ENCODE measurements at regions not wholly inside any gene's neighbourhood (a gene's known extent, or its start where the extent isn't known, plus 50 kb on each side); places are given as distances from the start of the nearest gene placed in this dataset.
A peak's percentile ranks its signal among the peaks of the same experiment; 100 is the strongest.

DNA sequence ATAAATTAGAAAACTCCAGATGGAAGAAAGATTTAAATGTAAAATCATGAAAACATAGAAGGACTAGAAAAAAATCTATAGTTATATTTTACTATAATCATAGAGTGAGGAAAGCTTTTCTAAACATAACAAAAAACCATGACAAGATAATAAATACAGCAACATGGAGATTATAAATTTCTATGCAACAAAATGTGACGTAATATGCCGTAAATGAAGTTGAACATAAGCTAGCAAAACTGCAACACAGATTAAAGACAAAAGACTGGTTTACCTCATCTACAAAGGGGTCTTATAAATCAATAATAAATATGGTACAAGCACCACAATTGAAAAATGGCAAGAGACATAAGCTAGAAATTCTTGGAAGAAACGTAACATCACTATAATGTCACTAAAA lies 140.4 kb downstream of the C4orf33 start:
- Histone ChIP-seq H3K27ac (no peak overlapping the region), H3K27me3 (replicated peaks) (no peaks in the 10 kb centered on the region), H3K36me3 (replicated peaks) (no peaks in the 10 kb centered on the region), H3K4me3 (ENCODE audit: low read depth, low read length) (no peak overlapping the region)
- no peak for DNase-seq
- no peak for TF ChIP-seq CTCF (IDR thresholded peaks at IDR 0.05; ENCODE audit: low read depth, low read length, missing control alignments)
- in situ Hi-C loops (cut with HindIII; ENCODE audit: low pct_ligation_motif_present, low sequenced_read_pairs): no loop called here

- TF ChIP-seq CTCF (IDR thresholded peaks at IDR 0.05; ENCODE audit: low read depth, low read length, missing control alignments): no peak
- DNase-seq: peak; percentile 22
- in situ Hi-C loops (cut with HindIII; ENCODE audit: low pct_ligation_motif_present, low sequenced_read_pairs): no loop called here
- no peaks in the 10 kb centered on the region for H3K27me3 ChIP-seq (replicated peaks)
- no peak overlapping the region for H3K27ac ChIP-seq
- H3K36me3 ChIP-seq (replicated peaks): no peaks in the 10 kb centered on the region
- H3K4me3 ChIP-seq (ENCODE audit: low read depth, low read length): no peak overlapping the region
Measured at GRCh38 chr4:129239088-129239487, 143.1 kb downstream of the C4orf33 start.

DNA sequence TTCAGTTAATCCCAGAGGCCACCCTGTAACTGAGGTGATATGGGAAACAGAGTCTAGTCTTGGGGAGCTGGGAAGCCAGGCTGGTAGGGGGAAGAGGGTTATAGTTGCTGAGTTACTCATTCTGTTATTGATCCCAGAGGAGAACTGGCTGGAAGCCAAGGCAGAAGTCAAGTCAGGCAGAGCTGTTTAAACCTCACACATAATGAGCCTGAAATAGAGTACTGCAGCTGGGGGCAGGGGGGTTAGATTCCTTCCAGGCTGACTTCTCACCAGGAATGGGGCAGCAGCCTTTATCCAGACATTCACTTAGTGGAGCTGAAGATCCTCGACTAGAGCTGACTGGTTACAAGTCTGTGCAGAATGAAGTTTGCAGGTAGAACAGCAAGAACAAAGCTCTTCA lies 144.9 kb downstream of the C4orf33 start:
- peak; percentile 35 for DNase-seq
- in situ Hi-C loops (cut with HindIII; ENCODE audit: low pct_ligation_motif_present, low sequenced_read_pairs): no loop called here
- no peak for TF ChIP-seq CTCF (IDR thresholded peaks at IDR 0.05; ENCODE audit: low read depth, low read length, missing control alignments)
- no peaks in the 10 kb centered on the region for H3K27me3 ChIP-seq (replicated peaks)
- no peak overlapping the region for H3K27ac ChIP-seq
- no peaks in the 10 kb centered on the region for H3K36me3 ChIP-seq (replicated peaks)
- no peak overlapping the region for H3K4me3 ChIP-seq (ENCODE audit: low read depth, low read length)

- DNase-seq: no peak
- in situ Hi-C loops (cut with HindIII; ENCODE audit: low pct_ligation_motif_present, low sequenced_read_pairs): no loop called here
- H3K4me3 ChIP-seq (ENCODE audit: low read depth, low read length): no peak overlapping the region
- no peaks in the 10 kb centered on the region for H3K27me3 ChIP-seq (replicated peaks)
- H3K27ac ChIP-seq: no peak overlapping the region
- no peaks in the 10 kb centered on the region for H3K36me3 ChIP-seq (replicated peaks)
- no peak for TF ChIP-seq CTCF (IDR thresholded peaks at IDR 0.05; ENCODE audit: low read depth, low read length, missing control alignments)
Measured at GRCh38 chr4:129246145-129246544, 150.2 kb downstream of the C4orf33 start.

DNA sequence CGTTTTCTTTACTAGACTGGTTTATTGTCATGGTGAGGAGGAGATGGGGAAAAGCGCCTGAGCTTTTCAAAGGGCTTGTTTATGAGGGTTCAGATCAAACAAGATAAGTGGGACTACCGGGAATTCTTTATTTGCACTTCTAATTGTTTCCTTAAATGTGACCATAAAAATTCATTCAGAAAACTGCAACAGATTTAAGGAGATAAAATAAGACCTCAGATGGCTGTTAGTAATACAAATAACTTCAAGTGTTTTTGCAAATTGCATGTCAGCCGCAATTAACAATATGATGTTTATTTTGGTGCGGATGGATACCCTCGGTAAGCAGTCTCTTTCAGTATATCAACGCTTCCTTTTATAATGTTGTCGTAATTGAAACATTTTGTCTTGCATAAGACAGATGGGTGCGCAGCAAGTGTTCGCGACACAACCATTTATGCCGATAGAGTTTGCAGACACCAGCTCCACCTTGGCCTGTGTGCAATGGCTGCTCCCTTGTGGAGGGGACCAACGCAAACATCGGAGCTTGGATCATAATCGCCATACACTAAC lies 151.0 kb downstream of the C4orf33 start:
- no peaks in the 10 kb centered on the region for H3K36me3 ChIP-seq (replicated peaks)
- in situ Hi-C loops (cut with HindIII; ENCODE audit: low pct_ligation_motif_present, low sequenced_read_pairs): no loop called here
- no peak for TF ChIP-seq CTCF (IDR thresholded peaks at IDR 0.05; ENCODE audit: low read depth, low read length, missing control alignments)

GRCh38 chr4:129248621-129249020 lies 152.7 kb downstream of the C4orf33 start:
- no peaks in the 10 kb centered on the region for H3K27me3 ChIP-seq (replicated peaks)
- no peak overlapping the region for H3K4me3 ChIP-seq (ENCODE audit: low read depth, low read length)
- H3K27ac ChIP-seq: no peak overlapping the region
- no peak for TF ChIP-seq CTCF (IDR thresholded peaks at IDR 0.05; ENCODE audit: low read depth, low read length, missing control alignments)
- H3K36me3 ChIP-seq (replicated peaks): no peaks in the 10 kb centered on the region
- DNase-seq: no peak
- in situ Hi-C loops (cut with HindIII; ENCODE audit: low pct_ligation_motif_present, low sequenced_read_pairs): no loop called here

More for the DNA sequence above, 151.0 kb downstream of the C4orf33 start:
- H3K4me3 ChIP-seq (ENCODE audit: low read depth, low read length): no peak overlapping the region
- DNase-seq: no peak
- H3K27me3 ChIP-seq (replicated peaks): no peaks in the 10 kb centered on the region
- no peak overlapping the region for H3K27ac ChIP-seq

Measured in brain microvascular endothelial cell (primary cell).